GM21786 (cell line): ENCODE measurements at regions not wholly inside any gene's neighbourhood (a gene's known extent, or its start where the extent isn't known, plus 50 kb on each side); places are given as distances from the start of the nearest gene placed in this dataset.
A peak's percentile ranks its signal among the peaks of the same experiment; 100 is the strongest.
"Not testable (repeated sequence)": the region's sequence is repeated elsewhere in the genome, so short reads cannot be mapped to it uniquely, and the experiment has no call there.

Experiments used
- ATAC-seq: cut with Tn5 transposase; IDR thresholded peaks from one replicate; pipeline ENCODE4 v1.9.1; 2021; ENCODE audit not compliant: unreplicated experiment

DNA sequence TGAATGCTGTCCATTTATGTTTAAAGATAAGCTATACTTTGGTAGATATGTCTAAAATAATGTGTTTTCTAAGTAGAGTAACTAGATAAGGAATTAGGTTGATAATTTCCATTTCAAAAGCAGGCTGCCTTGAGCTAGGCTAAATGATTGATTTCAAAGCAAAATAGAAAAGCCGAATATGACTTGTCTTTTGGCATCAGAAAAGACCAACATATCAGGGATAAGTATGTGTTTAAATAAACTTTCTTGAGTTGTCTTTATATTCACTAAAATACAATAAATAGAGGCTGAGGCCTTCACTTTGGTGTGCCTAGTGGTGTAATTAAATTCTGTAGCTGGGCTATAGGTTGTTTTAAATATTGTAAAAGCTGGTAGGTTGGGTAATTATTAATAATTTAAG is 569.0 kb downstream of the TAF11L14 start:
- ATAC-seq: no peak

DNA sequence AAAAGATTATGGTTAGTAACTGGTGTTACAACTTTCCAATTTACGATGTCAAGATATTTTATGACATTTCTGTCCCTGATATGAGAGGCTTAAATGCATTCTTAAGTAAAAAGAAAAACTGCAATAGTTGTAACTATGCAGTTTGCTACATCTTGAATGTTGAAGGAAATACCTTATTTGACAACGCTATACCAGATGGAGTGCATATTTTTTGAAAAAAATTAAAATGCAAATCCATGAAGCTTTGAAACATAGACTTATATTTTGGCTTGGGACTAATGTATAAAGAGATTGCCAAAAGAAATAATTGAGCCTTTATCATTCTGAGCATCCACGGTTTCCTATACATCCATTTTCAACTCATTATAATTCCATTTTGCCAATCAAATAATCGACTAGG is 579.4 kb downstream of the TAF11L14 start:
- no peak for ATAC-seq

DNA sequence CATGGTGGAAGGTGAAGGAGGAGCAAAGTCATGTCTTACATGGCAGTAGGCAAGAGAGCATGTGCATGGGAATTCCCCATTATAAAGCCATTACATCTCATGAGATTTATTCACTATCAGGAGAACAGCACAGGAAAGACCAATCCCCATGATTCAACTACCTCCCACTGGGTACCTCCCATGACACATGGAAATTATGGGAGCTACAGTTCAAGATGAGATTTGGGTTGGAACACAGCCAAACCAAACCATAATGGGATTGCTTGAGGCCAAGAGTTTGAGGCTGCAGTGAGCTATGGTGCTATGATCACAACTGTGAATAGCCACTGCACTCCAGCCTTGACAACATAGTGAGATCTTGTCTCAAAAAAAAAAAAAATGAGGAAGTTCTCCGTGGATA is 581.8 kb downstream of the TAF11L14 start:
- ATAC-seq: no peak

DNA sequence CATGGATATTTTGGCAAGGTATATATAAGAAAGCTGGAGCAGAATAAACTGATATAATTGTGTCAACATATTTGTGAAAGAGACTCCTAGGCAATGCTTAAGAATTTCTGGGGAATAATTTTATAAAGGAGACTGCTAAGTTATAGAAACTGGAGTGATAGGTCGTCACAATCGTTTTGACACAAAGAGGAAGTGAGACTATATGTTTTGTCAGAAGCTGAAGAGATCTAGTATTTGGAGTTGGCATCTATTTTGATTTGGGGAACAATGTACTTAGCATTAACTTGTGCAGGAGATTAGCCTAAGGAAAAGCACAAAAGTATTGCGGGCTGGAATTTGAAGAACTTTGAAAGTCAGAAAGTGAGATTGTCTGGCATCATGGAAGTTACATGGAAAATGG is 582.5 kb downstream of the TAF11L14 start:
- no peak for ATAC-seq

DNA sequence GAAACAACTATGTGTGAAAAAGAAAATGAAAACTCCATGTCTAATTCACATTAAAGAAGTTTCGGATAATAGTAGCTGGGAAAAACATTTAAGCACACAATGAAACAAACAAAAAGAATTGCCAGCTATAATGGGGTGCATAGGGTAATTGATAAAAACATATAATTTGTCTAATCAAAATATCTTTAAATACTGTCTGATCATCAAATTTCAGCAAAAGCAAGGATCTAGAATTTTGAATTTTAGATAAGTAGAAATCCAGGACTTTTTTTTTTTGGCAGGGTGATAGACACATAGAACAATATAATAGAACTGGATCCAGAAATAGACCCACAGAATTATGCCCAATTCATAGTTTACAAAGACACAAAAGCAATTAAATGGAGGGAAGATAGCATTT is 585.0 kb downstream of the TAF11L14 start:
- no peak for ATAC-seq

DNA sequence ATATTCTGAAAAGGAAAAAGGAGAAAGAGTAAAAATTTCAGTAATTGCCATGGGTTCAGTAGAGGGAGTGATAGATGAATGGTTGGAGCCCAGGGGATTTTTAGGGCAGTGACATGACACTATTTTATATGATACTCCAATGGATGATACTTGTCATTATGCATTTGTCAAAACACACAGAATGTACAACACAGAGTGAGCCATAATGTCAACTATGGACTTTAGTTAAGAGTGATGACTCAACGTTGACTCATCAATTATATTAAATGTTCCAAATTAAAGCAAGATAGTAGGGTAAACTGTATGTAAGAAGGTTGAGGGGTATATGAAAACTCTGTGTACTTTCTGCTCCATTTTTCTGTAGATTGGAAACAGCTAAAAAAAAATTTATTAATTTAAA is 586.4 kb downstream of the TAF11L14 start:
- no peak for ATAC-seq

DNA sequence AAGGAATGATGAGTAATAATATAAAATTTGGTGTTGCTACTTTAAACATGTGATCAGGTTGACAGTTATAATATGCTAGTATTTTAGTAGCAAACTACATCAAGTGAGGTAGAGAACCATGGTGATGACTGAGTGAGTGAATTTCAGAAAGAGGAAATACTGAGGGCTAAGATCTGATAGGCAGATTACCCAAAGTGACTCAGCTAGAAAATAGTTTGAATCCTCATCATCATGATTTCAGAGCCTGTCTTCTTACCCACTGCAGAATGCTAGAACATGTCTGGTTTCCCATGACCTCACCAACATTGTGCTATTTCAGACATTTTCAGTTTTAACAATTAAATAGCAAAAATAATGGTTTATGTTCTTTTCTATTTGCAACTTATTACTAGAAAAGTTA is 602.1 kb downstream of the TAF11L14 start:
- no peak for ATAC-seq

DNA sequence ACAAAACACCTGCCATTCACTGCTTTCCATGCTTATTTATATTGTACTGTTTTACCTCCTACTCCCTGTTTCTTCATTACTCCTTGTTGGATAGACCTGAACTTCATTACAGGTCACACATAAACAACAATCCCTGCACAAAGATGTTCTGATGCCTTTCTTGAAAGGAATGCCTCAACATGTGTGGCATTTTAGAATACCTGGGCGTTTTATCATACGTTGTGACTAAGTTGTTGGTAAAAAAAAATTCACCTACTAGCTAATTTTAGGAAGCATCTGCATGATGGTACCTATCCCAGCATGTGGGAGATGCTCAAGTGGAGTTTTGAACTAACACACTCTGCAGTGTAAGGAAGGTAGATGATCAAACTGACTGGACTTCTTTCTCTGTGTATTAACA is 604.1 kb downstream of the TAF11L14 start:
- no peak for ATAC-seq

DNA sequence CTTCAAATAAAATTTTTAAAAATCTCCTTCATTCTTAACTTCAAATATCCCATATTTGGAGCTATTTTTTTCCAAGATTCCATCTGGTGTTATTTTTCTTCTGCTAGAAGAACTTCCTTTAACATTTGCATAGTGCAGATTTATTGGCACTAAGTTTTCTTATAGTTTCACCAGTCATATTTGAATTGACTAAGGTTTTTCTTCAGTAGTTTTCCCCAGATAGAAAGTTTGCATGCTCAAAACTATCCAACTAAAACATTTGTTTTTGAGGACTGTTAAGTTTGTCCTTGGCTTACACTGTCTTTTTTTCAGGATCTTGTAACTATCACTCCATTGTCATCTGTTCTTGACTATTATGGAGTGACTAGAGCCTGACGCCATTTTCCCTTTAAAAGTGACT is 606.7 kb downstream of the TAF11L14 start:
- no peak for ATAC-seq

DNA sequence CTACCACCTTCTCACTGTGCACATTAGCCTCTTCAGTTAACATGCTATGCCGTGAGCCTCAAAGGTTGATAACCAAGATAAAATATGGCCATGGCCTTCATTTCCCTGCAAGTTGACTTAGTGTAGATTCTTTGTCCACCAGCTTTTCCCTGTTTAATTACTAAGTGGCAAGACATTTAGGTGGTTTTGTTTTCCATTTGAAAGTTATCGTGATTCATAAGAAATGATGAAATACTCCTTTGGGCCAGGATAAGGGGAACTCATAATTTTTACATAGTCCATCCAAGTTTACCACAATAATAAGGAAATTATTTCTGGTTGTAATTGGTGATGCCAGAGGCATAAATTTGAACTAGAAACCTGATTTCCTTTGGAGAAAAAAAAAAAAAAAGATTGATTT is 609.6 kb downstream of the TAF11L14 start:
- no peak for ATAC-seq

DNA sequence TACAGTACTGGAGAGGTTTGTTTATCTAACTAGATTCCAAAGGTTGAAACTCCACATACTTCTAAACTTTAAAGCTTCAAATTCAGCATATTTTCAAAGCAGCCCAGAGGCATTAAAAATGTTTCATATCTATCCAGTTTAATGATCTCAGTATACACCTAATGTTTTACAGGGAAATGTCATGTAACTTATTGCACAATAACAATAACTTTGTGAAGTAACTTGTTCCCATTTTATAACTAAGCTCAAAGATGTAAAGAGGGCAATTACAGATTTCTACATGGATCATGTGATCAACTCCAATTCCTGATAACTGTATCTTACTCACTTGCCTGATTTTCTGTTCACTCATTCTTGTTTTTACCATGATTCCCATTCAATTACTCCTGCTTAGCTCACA is 610.0 kb downstream of the TAF11L14 start:
- no peak for ATAC-seq

DNA sequence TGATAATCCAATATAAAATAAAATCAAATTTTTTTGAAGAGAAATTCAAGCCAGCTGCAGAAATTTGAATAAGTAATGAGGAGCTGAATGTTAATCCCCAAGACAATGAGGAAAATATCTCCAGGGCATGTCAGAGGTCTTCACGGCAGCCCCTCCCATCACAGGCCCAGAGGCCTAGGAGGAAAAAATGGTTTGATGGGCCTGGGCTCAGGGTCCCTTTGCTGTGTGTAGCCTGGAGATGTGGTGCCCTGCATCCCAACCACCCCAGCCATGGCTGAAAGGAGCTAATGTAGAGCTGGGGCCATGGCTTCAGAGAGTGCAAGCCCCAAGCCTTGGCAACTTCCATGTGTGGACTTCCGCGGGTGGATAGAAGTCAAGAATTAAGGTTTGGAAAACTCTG is 618.3 kb downstream of the TAF11L14 start:
- no peak for ATAC-seq

DNA sequence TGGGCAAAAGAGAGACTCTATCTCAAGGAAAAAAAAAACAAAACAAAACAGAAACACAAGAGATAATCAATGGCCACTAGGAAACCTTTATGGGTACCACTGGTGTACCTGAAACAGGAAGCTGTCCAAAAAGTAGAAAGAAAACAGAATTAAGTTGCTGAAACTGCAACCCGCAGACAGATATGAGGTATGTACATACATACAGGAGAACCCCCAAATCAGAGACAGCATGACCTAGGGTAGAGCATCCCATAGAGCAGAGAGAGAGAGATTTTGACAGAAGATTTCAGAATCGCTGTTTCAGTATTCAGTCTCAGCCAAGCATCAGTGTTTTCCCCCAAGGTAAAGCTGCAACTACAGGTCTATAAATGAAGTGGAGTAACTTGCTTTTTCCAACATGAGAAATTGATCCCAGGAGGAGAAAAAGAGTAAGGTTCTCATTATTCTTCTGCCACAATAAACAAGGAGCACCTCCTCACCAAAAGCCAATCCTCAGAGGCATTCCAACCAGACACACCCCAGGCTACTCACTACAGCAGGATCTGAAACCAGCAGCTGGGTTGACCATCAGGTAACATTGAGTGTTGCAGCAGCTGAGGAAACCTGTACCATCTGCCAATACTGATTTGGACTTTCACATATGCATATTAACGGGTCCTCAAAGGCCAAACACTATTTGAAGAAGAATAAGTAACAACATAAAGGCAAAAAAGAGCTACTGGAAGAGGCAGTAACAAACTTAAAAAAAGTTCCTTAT is 630.0 kb downstream of the TAF11L14 start:
- ATAC-seq: no peak

DNA sequence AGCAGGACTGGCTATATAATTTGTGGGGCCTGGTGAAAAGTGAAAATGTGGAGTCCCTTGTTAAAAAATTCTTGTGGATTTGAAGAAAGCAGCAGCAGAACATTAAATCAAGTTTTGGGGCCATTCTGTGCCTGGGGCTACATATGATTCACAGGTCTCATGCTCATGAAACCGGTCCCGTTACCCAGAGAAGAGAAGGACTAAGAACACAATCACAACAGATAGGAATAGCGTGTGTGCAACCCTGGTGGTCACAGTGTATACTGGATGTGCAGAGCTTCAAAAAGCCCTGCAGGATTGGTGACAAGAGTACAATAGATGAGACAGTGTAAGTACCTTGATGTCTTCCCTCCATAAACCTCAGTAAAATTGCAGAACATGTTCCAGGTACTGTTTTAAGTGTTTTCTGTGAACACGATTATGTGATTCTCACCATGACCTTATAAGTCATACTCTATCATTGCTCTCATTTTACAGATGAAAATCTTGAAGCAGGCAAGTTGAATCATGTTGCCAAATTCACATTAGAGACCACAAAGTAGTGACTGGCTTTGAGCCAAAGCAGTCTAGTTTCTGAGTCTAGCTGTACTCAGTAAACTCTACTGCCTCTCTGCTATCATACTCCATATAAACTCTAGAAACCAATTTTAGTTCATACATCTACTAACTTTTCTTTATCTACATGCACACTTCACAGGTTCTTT is 636.5 kb downstream of the TAF11L14 start:
- no peak for ATAC-seq

DNA sequence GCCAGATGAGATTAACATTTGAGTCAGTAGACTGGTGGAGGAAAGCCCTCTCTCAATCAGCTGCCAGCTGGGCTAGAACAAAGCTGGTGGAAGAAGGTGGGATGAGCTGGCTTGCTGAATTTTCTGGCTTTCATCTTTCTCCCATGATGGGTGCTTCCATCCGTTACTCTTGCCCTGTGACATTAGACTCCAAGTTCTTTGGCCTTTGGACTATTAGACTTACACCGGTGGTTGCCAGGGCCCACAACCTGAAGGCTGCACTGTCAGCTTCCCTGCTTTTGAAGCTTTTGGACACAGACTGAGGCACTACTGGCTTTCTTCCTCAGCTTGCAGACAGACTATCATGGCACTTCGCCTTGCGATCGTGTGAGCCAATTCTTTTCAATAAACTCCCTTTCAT is 642.7 kb downstream of the TAF11L14 start:
- ATAC-seq: no peak

DNA sequence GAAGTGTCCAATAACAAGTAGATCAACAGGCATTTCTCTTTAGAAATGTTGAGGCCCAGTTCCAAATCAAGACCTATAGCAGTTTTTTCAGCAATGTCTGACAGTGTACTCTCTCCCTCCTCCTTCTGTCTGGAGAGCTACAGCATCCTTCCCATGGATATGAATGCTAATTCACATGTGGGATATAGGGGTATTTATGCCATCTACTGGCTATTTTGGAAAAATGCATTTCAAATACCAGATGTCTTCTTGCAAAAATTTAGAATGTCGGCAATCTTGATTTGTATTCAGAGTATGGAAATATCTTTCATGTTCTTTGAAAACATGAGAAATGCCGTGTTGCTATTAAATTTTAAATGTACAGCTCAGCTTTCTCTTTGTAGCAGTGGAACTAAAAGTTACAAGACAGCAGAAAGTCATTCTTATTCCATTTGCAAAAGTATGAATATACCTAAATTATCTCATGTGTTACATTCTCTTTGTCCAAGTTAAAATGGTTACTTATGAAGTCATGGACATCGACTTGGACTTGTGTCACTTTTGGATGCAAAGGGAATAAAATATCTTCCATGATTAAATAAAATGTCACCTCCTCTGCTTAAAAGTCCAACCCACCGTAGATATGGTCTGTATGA is 647.8 kb downstream of the TAF11L14 start:
- ATAC-seq: no peak

DNA sequence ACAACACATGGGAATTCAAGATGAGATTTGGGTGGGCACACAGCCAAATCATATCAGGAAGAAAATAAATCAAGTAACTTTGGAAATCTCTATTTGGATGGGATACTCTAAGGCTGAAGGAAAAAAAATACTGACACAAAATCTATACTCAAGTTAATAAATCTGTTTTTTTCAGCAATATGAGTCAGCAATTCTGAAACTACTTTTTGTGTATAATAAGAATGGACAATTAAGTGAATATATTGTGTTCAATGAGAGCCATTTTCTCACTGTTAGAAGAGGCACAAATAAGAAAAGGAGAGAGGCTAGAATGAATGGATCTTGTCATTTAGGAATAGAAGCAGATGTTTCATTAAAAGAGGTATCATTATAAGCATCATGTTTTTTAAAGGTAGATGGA is 651.0 kb downstream of the TAF11L14 start:
- ATAC-seq: no peak

DNA sequence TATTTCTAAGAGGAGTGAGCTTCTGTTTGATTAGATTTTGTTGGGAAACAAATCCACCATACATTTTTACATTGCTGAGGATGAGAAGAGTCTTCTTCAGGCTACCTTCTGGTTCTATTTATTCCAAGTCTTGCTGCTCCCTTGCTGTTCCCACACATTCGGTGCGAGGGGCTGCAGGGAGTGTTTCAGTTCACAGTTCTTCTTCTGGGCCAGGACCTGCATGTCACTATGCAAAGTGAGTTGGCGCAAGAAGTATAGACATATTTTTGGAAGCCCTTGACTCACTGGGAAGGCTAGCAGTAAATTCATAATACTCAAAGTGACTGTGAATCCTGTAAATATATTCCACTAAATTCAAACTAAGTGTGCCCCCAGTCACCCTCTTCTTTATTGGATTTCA is 657.9 kb downstream of the TAF11L14 start:
- ATAC-seq: no peak

DNA sequence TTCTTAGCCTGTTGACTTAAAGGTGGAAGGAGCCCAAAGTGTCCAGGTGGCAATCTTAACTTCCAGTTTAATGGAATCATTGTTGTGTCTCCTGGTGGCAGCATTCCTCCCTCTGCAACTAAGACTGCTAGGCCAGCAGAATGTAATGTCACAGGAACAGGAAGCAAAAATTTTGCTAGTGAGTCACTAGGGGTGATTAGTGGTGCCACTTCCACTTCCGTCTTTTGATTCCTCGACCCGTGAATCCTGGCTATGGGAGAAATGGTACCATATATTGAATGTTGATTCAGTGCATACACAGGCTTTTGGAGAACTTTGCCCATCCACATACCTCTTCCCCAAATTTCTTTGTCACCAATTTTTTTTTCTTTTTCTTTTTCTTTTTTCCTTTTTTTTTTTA is 661.4 kb downstream of the TAF11L14 start:
- not testable (repeated sequence) for ATAC-seq

DNA sequence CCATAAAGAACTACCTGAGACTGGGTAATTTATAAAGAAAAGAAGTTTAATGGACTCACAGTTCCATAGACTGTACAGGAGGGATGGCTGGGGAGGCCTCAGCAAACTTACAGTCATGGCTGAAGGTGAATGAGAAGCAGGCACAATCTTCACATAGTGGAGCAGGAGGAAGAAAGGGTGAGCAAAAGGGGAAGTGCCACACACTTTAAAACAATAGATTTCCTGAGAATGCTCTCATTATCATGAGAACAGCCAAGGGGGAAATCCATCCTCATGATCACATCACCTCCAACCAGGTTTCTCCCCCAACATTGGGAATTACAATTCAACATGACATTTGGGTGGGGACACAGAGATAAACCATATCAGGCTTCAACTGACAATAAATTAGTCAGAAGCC is 664.9 kb downstream of the TAF11L14 start:
- ATAC-seq: no peak

DNA sequence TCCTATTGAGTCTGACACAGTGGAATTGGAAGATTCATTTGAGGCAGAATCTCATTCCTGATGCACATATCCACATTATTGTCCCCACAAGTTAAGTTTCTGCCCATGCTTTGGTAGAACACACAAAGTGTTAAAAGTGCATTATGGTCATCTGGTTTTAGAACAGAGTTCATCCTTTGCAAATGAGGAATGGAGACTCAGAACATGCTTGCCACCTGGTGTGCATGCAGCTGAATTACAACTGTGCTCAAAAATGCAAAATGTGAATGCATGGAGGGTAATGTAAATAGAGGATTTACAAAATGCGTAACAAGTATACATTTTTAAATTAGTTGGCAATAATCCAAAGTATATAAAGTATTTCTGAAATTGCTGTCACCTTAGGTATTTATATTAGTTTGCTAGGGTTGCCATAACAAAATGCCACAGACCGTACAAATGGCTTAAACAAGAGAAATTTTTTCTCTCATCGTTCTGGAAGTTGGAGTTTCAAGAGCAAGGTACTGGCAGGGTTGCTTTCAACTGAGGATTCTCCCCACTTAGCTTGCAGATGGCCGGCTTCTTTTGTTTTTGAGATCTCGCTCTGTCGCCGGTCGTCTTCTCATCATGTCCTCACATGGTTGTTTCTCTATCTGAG is 671.1 kb downstream of the TAF11L14 start:
- peak; percentile 61 for ATAC-seq

DNA sequence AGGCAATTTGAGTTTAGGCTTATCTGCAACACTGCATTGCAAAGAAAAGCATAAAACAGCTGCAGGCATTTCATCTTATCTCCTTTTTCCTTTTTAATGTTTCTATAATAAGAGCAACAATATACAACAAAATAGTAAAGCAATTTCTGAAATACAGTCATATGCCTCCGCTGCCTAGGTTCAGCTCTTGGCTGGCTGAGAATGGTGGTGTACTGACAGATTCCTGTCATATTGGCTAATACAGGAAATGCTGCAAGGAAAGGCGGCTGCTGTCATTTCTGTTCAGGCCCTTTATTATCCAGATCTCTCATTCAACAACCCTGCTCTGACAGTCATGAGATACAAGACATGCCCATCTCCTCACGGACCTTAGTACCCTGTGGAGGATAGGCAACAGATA is 677.0 kb downstream of the TAF11L14 start:
- ATAC-seq: no peak
